WTC11 (cell line): ENCODE measurements at regions not wholly inside any gene's neighbourhood (a gene's known extent, or its start where the extent isn't known, plus 50 kb on each side); places are given as distances from the start of the nearest gene placed in this dataset.

ENCODE experiments used
- ATAC-seq: fragments of 200-7000 bp; cut with Tn5 transposase; 2 replicates; pipeline ENCODE4 v1.10.0; 2021; ENCODE audit warnings: mild to moderate bottlenecking, moderate library complexity
- CTCF ChIA-PET: fragments of 300-600 bp; sonication (Branson Sonifier 250); formaldehyde crosslinking; loops from one replicate; lab custom pipeline; 2021; ENCODE audit warnings: antibody characterized with exemption; lab: Charles Lee
- POLR2A ChIA-PET: fragments of 350-600 bp; sonication (Branson Sonifier 250); formaldehyde crosslinking; loops from one replicate; lab custom pipeline; 2021; ENCODE audit warnings: antibody characterized with exemption; lab: Charles Lee
- DNase-seq: peaks from one replicate; pipeline ENCODE4 v3.0.0; 2021; ENCODE audit warnings: low spot score
- H3K27ac Mint-ChIP-seq: 2 replicates; pipeline ENCODE4 v1.8.0; 2021; ENCODE audit warnings: mixed read lengths
- H3K27me3 Mint-ChIP-seq: 2 replicates; pipeline ENCODE4 v1.8.0; 2021; ENCODE audit warnings: low read depth, mild to moderate bottlenecking, moderate library complexity, mixed read lengths
- H3K36me3 Mint-ChIP-seq: 2 replicates; pipeline ENCODE4 v1.8.0; 2021; ENCODE audit warnings: mixed read lengths
- H3K4me1 Mint-ChIP-seq: 2 replicates; pipeline ENCODE4 v1.8.0; 2022; ENCODE audit warnings: mixed read lengths
- H3K4me3 Mint-ChIP-seq: 2 replicates; pipeline ENCODE4 v1.8.0; 2021; ENCODE audit warnings: mild to moderate bottlenecking, moderate library complexity, mixed read lengths
- H3K9me3 Mint-ChIP-seq: 2 replicates; pipeline ENCODE4 v1.8.0; 2021; ENCODE audit warnings: mixed read lengths
- ELF4 ChIP-seq: sonication (generic); formaldehyde crosslinking; IDR thresholded peaks from 2 replicates; pipeline ENCODE4 v1.8.1; 2022; ENCODE audit warnings: low read depth, mild to moderate bottlenecking, moderate library complexity, missing genetic modification reagents
- EMX1 ChIP-seq: fragments of 250-450 bp; sonication (Bioruptor Pico); IDR thresholded peaks from 2 replicates; pipeline ENCODE4 v1.8.0; 2021; ENCODE audit warnings: mild to moderate bottlenecking
- FOXP1 ChIP-seq: sonication (generic); formaldehyde crosslinking; IDR thresholded peaks from 2 replicates; pipeline ENCODE4 v1.8.0; 2022; ENCODE audit warnings: missing genetic modification reagents, mild to moderate bottlenecking, moderate library complexity, borderline replicate concordance
- GABPB1 ChIP-seq: sonication (generic); formaldehyde crosslinking; IDR thresholded peaks from 2 replicates; pipeline ENCODE4 v1.8.1; 2023; ENCODE audit warnings: mild to moderate bottlenecking, missing genetic modification reagents
- IRF2 ChIP-seq: sonication (generic); formaldehyde crosslinking; IDR thresholded peaks from 2 replicates; pipeline ENCODE4 v1.8.0; 2022; ENCODE audit warnings: low read depth, missing genetic modification reagents, borderline replicate concordance
- NR2C2 ChIP-seq: sonication (generic); formaldehyde crosslinking; IDR thresholded peaks from 2 replicates; pipeline ENCODE4 v1.8.0; 2022; ENCODE audit warnings: mild to moderate bottlenecking, missing genetic modification reagents
- OVOL2 ChIP-seq: fragments of 250-450 bp; sonication (Bioruptor Pico); IDR thresholded peaks from 2 replicates; pipeline ENCODE4 v1.9.0; 2021; ENCODE audit warnings: mild to moderate bottlenecking, borderline replicate concordance
- RORB ChIP-seq: fragments of 250-450 bp; sonication (Bioruptor Pico); IDR thresholded peaks from 2 replicates; pipeline ENCODE4 v1.9.0; 2021; ENCODE audit warnings: mild to moderate bottlenecking
- SOX15 ChIP-seq: fragments of 250-450 bp; sonication (Bioruptor Pico); IDR thresholded peaks from 2 replicates; pipeline ENCODE4 v1.9.0; 2021; ENCODE audit warnings: mild to moderate bottlenecking
- ZNF219 ChIP-seq: sonication (generic); formaldehyde crosslinking; IDR thresholded peaks from 2 replicates; pipeline ENCODE4 v1.8.0; 2023; ENCODE audit warnings: missing genetic modification reagents, mild to moderate bottlenecking, borderline replicate concordance
- ZNF232 ChIP-seq: sonication (generic); formaldehyde crosslinking; IDR thresholded peaks from 2 replicates; pipeline ENCODE4 v1.8.0; 2022; ENCODE audit warnings: mild to moderate bottlenecking, missing genetic modification reagents
- ZNF317 ChIP-seq: sonication (generic); formaldehyde crosslinking; IDR thresholded peaks from 2 replicates; pipeline ENCODE4 v1.8.1; 2023; ENCODE audit warnings: low read depth, mild to moderate bottlenecking, moderate library complexity, missing genetic modification reagents, borderline replicate concordance
- TF ChIP-seq, protein P1 (sequence below): fragments of 250-450 bp; sonication (Bioruptor Pico); IDR thresholded peaks from 2 replicates; pipeline ENCODE4 v1.9.0; 2021; ENCODE audit warnings: mild to moderate bottlenecking
- TF ChIP-seq, protein P2 (sequence below): sonication (generic); formaldehyde crosslinking; IDR thresholded peaks from 2 replicates; pipeline ENCODE4 v1.8.1; 2022; ENCODE audit warnings: low read depth, missing genetic modification reagents, borderline replicate concordance
- TF ChIP-seq, protein P3 (sequence below): fragments of 200-600 bp; IDR thresholded peaks from 2 replicates; pipeline ENCODE4 v1.8.0; 2022; ENCODE audit warnings: antibody characterized with exemption
- TF ChIP-seq, protein P4 (sequence below): sonication (generic); formaldehyde crosslinking; conservative IDR thresholded peaks from 2 replicates; pipeline ENCODE4 v1.8.1; 2022; ENCODE audit warnings: mild to moderate bottlenecking, missing genetic modification reagents
- TF ChIP-seq, protein P5 (sequence below): sonication (generic); formaldehyde crosslinking; IDR thresholded peaks from 2 replicates; pipeline ENCODE4 v1.8.1; 2023; ENCODE audit warnings: mild to moderate bottlenecking, missing genetic modification reagents
- TF ChIP-seq, protein P6 (sequence below): sonication (generic); formaldehyde crosslinking; IDR thresholded peaks from 2 replicates; pipeline ENCODE4 v1.8.1; 2023; ENCODE audit warnings: mild to moderate bottlenecking, missing genetic modification reagents

DNA sequence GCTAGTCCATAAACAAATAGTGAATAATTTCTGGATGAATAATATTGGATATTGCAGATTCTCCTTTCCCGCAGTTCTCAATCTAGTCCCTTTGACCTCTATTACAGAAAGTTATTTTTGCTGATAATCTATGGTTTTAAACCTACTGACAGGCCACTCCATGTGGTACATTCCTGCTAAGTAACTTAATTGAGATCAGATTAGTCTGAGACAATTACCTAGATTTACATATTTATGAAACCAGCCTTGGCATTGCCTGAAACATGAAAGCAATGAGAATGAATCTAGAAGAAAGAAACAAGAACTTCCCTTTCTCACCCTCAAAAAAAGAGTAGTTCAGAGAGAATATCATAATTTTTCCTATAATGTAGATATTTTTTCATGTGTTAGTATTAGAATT is 964.2 kb downstream of the JRKL start (continued):
- TF ChIP-seq ZNF232 (CRISPR knock-in tag) (no peak), RORB (CRISPR knock-in tag) (no peak), GABPB1 (CRISPR knock-in tag) (no peak), ZNF317 (CRISPR knock-in tag) (no peak), ELF4 (CRISPR knock-in tag) (no peak)
- TF ChIP-seq, protein P1, sequence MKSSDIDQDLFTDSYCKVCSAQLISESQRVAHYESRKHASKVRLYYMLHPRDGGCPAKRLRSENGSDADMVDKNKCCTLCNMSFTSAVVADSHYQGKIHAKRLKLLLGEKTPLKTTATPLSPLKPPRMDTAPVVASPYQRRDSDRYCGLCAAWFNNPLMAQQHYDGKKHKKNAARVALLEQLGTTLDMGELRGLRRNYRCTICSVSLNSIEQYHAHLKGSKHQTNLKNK (CRISPR knock-in tag) = no peak
- TF ChIP-seq, protein P2, sequence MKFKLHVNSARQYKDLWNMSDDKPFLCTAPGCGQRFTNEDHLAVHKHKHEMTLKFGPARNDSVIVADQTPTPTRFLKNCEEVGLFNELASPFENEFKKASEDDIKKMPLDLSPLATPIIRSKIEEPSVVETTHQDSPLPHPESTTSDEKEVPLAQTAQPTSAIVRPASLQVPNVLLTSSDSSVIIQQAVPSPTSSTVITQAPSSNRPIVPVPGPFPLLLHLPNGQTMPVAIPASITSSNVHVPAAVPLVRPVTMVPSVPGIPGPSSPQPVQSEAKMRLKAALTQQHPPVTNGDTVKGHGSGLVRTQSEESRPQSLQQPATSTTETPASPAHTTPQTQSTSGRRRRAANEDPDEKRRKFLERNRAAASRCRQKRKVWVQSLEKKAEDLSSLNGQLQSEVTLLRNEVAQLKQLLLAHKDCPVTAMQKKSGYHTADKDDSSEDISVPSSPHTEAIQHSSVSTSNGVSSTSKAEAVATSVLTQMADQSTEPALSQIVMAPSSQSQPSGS (CRISPR knock-in tag) = no peak
- TF ChIP-seq, all 79 proteins: peak for 0

DNA sequence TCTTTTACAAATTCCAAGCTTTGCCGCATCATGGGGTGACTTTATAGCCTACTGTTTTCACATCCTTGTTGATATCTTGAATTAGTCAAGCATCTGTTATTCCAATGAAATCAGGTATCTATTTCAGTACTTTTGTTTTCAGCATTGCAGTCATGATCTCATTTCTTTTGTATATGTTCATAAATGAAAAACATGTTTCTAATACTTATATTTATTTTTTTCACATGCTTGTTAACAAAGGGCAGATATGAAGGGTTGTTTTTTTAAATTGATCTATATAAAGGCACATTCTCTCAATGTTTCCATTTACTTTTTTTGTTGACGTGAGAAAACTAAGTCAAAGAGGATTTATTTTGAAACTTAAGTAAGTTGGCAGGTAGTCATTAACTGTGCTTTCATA is 964.8 kb downstream of the JRKL start:
- DNase-seq = no peak
- Mint-ChIP-seq H3K4me1 (peaks cover 20% of the 10 kb centered on the region), H3K27ac (no peak overlapping the region), H3K9me3 (peaks cover 7% of the 10 kb centered on the region), H3K36me3 (no peaks in the 10 kb centered on the region), H3K27me3 (no peaks in the 10 kb centered on the region), H3K4me3 (no peak overlapping the region)
- no peak for ATAC-seq
- ChIA-PET CTCF (no interaction called here), POLR2A (no interaction called here)
- no peak for TF ChIP-seq FOXP1 (CRISPR knock-in tag)
- no peak for TF ChIP-seq IRF2 (CRISPR knock-in tag)
- no peak for TF ChIP-seq EMX1 (CRISPR knock-in tag)
- TF ChIP-seq NR2C2 (CRISPR knock-in tag) = no peak
- TF ChIP-seq, protein P3, sequence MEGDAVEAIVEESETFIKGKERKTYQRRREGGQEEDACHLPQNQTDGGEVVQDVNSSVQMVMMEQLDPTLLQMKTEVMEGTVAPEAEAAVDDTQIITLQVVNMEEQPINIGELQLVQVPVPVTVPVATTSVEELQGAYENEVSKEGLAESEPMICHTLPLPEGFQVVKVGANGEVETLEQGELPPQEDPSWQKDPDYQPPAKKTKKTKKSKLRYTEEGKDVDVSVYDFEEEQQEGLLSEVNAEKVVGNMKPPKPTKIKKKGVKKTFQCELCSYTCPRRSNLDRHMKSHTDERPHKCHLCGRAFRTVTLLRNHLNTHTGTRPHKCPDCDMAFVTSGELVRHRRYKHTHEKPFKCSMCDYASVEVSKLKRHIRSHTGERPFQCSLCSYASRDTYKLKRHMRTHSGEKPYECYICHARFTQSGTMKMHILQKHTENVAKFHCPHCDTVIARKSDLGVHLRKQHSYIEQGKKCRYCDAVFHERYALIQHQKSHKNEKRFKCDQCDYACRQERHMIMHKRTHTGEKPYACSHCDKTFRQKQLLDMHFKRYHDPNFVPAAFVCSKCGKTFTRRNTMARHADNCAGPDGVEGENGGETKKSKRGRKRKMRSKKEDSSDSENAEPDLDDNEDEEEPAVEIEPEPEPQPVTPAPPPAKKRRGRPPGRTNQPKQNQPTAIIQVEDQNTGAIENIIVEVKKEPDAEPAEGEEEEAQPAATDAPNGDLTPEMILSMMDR = no peak
- no peak for TF ChIP-seq RORB (CRISPR knock-in tag)
- no peak for TF ChIP-seq ZNF317 (CRISPR knock-in tag)
- TF ChIP-seq, protein P4, sequence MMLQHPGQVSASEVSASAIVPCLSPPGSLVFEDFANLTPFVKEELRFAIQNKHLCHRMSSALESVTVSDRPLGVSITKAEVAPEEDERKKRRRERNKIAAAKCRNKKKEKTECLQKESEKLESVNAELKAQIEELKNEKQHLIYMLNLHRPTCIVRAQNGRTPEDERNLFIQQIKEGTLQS (CRISPR knock-in tag) = no peak
- TF ChIP-seq, protein P5, sequence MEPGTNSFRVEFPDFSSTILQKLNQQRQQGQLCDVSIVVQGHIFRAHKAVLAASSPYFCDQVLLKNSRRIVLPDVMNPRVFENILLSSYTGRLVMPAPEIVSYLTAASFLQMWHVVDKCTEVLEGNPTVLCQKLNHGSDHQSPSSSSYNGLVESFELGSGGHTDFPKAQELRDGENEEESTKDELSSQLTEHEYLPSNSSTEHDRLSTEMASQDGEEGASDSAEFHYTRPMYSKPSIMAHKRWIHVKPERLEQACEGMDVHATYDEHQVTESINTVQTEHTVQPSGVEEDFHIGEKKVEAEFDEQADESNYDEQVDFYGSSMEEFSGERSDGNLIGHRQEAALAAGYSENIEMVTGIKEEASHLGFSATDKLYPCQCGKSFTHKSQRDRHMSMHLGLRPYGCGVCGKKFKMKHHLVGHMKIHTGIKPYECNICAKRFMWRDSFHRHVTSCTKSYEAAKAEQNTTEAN (CRISPR knock-in tag) = no peak
- no peak for TF ChIP-seq OVOL2 (CRISPR knock-in tag)
- TF ChIP-seq GABPB1 (CRISPR knock-in tag) = no peak
- no peak for TF ChIP-seq SOX15 (CRISPR knock-in tag)
- TF ChIP-seq ZNF219 (CRISPR knock-in tag) = no peak
- TF ChIP-seq, protein P6, sequence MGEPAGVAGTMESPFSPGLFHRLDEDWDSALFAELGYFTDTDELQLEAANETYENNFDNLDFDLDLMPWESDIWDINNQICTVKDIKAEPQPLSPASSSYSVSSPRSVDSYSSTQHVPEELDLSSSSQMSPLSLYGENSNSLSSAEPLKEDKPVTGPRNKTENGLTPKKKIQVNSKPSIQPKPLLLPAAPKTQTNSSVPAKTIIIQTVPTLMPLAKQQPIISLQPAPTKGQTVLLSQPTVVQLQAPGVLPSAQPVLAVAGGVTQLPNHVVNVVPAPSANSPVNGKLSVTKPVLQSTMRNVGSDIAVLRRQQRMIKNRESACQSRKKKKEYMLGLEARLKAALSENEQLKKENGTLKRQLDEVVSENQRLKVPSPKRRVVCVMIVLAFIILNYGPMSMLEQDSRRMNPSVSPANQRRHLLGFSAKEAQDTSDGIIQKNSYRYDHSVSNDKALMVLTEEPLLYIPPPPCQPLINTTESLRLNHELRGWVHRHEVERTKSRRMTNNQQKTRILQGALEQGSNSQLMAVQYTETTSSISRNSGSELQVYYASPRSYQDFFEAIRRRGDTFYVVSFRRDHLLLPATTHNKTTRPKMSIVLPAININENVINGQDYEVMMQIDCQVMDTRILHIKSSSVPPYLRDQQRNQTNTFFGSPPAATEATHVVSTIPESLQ = no peak
